RPMI7951 (cell line): ENCODE measurements at regions not wholly inside any gene's neighbourhood (a gene's known extent, or its start where the extent isn't known, plus 50 kb on each side); places are given as distances from the start of the nearest gene placed in this dataset.
"Not testable (repeated sequence)": the region's sequence is repeated elsewhere in the genome, so short reads cannot be mapped to it uniquely, and the experiment has no call there.

ENCODE experiments used
- DNase-seq: peaks from one replicate; pipeline ENCODE4 v3.0.0-alpha.2; 2012; ENCODE audit warnings: low read depth

GRCh38 chr15:26081758-26082220 is 218.7 kb upstream of the ATP10A start:
- DNase-seq: no peak

- DNase-seq: no peak
Measured at GRCh38 chr15:26075770-26076169, 212.6 kb upstream of the ATP10A start.

DNA sequence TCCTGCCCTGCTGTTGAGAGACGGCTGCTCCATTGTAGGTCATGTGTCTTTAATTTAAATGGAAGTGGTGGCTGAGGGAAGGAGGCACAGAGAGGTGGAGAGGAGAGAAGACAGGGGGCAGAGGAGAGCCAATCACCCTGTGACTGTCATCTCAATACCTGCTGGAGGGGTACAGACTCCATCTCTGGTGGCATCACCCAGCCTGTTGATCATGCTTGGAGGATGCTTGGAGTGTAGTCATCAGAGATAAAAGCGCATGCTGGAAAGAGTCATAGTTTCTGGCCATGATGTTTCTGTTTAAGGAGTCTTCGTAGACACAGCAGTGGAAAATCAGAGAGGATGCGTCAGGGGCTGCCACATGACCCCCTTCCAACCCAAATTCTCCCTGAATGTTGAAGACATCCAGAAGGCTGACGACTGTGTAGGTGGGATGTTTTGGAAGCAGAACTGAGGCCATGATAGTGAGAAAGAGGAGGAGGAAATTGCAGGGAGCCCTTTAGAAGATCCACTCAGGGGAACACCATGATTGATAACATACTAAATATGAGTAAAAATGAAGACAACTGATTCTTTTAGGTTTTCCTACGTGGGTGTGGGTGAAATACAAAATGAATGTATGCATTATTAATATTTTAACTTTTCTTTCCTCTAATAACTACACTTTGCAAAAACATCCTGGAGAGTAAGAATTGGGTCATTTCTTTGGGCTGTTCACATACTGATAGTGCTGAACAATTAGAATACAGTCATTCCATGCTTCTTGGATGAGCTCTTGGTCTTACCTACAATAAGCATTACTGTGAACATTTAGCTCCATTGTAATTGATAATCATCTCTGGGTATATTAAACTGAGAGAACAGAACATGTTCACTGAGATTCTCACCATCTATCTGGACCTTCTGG is 210.6 kb upstream of the ATP10A start:
- no peak for DNase-seq

- no peak for DNase-seq
Measured at GRCh38 chr15:26070095-26070532, 207.0 kb upstream of the ATP10A start.

DNA sequence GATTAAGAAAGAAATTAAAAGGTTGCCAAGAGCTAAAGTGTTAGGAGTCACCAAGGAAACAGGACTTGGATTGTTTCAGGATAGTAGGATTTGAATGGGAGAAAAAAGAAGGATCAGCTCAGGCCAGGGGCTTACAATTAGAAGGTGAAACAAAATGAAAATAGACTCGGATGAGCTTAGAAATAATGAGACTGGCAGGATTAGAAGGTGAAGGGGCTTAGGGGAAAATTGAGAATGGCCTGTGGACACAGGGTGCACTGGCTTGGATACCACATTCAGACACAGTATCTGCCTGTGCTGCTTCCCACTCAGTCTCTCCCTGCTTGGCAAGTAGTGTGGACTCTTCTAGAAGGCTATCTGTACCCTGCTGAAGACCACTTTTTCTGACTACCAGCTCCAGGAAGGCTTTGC is 206.1 kb upstream of the ATP10A start:
- no peak for DNase-seq

DNA sequence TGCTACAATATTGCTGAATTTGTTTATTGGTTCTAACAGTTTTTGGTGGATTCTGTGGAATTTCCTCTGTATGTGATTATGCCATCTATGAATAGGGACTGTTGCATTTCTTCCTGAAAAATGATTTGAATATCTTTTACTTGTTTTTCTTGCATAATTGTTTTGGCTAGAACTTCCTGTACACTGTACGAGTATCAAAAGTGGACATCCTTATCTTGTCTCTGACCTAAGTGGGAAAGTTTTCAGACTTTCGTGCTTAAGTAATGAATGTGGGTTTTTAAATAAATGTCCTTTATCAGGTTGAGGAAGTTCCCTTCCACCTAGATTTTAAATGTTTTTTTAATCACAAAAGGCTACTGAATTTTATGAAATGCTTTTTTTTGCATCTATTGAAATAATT is 203.8 kb upstream of the ATP10A start:
- DNase-seq: no peak

DNA sequence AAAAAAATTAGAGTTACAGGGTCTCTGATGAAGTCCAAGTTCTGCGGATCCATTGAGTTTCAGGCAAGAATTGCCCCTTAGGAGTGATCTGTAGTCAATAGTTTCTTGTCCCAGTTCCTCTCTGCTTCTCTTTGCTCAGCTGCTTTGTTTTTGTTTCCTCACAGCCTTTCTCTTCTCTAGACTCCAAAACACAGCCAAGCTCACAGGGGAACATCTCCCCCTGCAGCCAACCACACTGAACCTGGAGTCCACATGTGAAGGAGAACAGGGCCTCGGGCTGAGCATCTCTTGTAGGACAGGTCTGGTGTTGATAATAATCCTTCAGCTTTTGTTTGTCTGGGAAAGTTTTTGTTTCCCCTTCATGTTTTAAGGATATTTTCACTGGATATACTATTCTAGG is 202.6 kb upstream of the ATP10A start:
- no peak for DNase-seq

GRCh38 chr15:26061248-26061647 is 198.1 kb upstream of the ATP10A start:
- DNase-seq: no peak

- not testable (repeated sequence) for DNase-seq
Measured at GRCh38 chr15:26056766-26057165, 193.6 kb upstream of the ATP10A start.

DNA sequence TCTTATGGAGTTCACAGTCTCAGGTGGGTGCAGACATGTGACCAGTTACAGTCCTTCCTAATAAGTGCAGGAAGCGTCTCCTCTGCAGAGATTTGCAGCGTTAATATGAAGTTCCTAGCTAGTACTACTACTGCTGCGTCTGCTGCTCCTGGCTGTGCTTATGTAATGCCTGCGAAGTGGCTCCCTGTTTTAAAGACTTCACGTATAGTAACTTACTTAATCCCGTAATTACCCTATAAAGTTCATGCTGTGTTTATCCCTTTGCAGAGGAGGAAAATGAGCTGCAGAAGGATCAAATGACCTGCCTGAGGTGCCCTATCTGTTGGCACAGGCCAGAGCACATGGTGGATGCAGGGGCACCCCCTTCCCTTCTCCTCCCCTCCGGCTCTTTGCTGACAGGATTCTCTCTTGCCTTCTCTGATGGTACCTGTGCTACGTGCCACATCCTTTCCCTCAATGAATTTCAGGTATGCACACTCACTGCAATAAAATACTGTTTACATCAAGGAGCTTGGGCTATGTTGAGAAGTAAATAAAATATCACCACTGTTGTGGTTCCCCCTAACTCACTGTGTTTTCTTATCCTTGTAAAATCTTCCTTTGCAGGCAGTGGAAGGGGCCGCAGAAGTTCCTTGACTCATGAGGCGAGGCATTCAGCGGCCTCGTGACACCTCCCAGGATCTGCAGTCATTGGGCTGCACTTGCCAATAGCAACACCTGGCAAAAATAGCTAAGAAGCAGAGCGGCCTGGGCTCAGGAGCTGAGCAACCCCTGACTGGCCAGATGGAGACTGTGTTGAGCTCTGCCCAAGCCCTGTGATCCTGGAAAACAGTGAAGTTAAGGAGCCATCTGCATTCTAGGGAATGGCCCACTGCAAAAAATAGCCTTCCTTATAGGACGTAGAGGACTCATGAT is 188.9 kb upstream of the ATP10A start:
- DNase-seq: no peak

DNA sequence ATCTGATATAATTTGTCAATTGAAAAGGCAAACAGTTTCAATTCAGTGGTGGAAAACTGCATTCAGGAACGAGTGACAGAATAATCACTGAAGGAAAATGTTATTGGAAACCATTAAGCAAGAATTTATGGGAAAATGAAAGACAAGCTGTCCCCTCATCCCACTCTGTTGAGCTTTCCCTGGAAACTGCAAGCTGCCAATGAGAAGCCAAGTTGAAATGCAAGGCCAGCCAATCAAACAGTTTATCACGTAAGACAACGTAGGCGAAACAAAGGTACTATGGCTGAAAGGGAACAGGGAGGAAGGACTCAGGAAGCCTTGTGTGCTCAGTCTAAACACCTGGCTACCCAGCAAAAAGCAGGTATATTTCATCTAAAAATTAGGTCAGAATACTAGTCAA is 187.9 kb upstream of the ATP10A start:
- DNase-seq: no peak

GRCh38 chr15:26049900-26050657 is 187.0 kb upstream of the ATP10A start:
- DNase-seq: no peak

GRCh38 chr15:26048669-26049068 is 185.5 kb upstream of the ATP10A start:
- DNase-seq: no peak

- no peak for DNase-seq
Measured at GRCh38 chr15:26045516-26045915, 182.4 kb upstream of the ATP10A start.

GRCh38 chr15:26043018-26043417 is 179.9 kb upstream of the ATP10A start:
- DNase-seq: no peak

GRCh38 chr15:26038693-26039092 is 175.6 kb upstream of the ATP10A start:
- DNase-seq: no peak

DNA sequence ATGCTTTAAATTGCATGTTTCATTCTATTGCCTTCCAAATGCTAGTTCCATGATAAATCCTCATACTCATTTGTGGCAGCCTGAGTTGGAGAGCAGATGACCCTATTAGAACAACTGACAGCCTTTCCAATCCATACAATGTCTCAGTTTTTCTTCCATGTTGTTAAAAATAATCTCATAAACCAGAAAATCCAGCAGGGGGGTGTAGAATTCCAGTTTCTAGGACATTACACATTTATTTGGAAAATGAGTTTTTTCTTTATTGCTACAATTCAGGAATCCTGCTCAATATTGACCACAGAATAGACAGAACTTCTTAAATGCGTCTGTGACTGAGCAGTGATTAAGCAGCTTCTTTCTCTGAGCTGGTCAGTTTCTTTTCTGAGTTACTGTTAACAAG is 174.2 kb upstream of the ATP10A start:
- no peak for DNase-seq

GRCh38 chr15:26033493-26033892 is 170.4 kb upstream of the ATP10A start:
- DNase-seq: no peak

GRCh38 chr15:26032162-26032846 is 169.2 kb upstream of the ATP10A start:
- DNase-seq: no peak

DNA sequence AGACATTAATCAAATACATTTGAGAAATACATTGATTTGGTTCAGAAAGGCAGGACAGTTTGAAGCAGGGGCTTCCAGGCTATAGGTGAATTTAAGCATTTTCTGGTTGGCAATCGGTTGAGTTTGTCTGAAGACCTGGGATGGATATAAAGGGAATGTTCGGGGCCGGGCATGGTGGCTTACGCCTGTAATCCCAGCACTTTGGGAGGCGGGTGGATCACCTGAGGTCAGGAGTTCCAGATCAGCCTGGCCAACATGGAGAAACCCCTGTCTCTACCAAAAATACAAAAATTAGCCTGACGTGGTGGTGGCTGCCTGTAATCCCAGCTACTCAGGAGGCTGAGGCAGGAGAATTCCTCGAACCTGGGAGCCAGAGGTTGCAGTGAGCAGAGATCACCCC is 166.5 kb upstream of the ATP10A start:
- DNase-seq: not testable (repeated sequence)

- no peak for DNase-seq
Measured at GRCh38 chr15:26029146-26029545, 166.0 kb upstream of the ATP10A start.
